GM23248 (cell line): ENCODE measurements at regions not wholly inside any gene's neighbourhood (a gene's known extent, or its start where the extent isn't known, plus 50 kb on each side); places are given as distances from the start of the nearest gene placed in this dataset.

Source experiments
- EZH2 ChIP-seq: fragments of 200-600 bp; sonication (generic); IDR thresholded peaks from 2 replicates; pipeline ENCODE4 v1.6.1; 2018; ENCODE audit warnings: antibody characterized with exemption, mild to moderate bottlenecking; ENCODE audit not compliant: insufficient read depth, poor library complexity, severe bottlenecking
- EZH2phosphoT487 ChIP-seq: fragments of 200-600 bp; sonication (generic); IDR thresholded peaks from 2 replicates; pipeline ENCODE4 v1.6.1; 2018; ENCODE audit warnings: antibody characterized with exemption, moderate library complexity, mild to moderate bottlenecking, low read depth; ENCODE audit not compliant: insufficient read depth

DNA sequence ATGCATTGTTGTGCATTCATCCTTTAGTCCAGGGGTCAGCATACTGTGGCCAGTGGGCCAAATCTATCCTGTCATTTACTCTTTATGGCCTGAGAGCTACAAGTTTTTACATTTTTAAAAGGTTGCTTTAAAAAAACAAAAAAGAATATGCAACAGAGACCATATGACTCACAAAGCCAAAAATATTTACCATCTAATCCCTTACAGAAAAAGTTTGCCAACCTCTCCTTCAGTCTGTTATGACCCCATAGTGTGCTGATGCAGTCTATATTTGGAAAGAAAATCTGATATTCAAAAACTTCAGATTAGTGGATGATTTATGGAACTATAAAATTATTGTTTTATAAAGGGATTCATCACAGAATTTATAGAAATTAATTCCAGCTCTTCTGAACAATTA, 237.5 kb upstream of the IL12A start:
- TF ChIP-seq EZH2 = no peak
- TF ChIP-seq EZH2phosphoT487 = no peak
